COR-L47 (cell line): ENCODE measurements at regions not wholly inside any gene's neighbourhood (a gene's known extent, or its start where the extent isn't known, plus 50 kb on each side); places are given as distances from the start of the nearest gene placed in this dataset.

ENCODE experiments used
- DNase-seq: peaks from one replicate; lab custom pipeline; 2025; lab: John Stamatoyannopoulos, UW

- no peak for DNase-seq
Measured at GRCh38 chr5:29662876-29663275, 1530.6 kb upstream of the CDH6 start.

DNA sequence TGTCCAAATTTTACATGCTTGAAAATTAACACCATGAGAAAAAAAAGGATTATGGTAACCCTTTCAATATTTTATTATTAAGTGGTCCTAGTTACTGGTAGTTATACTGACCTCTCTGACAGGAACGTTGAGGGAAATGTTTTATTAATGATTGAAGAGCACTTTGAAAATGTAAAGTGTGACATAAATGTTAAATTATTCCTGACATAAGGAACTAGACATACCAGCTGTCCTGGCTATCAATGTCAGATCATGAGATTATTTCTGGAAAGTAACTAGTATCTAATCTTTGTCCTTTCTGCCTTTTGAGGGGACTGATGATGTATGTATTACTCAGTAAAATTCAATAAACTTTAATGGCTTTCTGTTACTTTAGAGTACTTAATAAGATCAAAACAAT, 1538.5 kb upstream of the CDH6 start:
- no peak for DNase-seq

DNA sequence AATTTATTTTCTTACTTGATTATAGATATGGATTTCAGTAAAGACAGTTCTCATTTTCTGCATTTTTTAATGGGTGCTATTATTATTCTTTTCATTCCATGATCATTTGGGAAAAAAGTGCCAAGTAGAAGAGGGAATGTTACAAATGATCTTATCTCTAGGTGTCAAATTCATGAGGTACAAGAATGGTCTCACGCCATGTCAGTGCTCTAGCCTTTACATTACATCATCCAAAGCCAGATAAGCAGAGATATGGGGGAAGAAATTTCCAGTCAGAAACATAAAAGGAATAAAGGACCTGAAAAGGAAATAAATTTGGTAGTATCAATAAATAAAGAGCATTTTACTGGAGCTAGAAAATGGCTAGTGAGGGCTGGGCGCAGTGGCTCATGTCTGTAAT, 1544.2 kb upstream of the CDH6 start:
- no peak for DNase-seq

DNA sequence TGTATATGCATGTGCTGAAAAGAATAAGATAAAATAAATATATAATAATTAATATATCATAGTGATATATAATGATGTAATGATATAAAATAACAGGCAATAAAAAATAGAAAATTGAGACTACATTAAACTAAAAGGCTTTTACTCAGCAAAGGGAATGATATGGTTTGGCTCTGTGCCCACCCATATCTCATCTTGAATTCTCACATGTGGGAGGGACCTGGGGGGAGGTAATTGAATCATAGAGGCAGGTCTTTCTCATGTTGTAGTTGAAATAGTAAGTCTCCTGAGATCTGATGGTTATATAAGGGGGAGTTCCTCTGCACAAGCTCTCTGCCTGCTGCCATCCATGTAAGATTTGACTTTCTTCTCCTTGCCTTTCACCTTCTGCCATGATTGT, 1550.9 kb upstream of the CDH6 start:
- DNase-seq, result no peak

- DNase-seq, result no peak
Measured at GRCh38 chr5:29614206-29614605, 1579.3 kb upstream of the CDH6 start.

DNA sequence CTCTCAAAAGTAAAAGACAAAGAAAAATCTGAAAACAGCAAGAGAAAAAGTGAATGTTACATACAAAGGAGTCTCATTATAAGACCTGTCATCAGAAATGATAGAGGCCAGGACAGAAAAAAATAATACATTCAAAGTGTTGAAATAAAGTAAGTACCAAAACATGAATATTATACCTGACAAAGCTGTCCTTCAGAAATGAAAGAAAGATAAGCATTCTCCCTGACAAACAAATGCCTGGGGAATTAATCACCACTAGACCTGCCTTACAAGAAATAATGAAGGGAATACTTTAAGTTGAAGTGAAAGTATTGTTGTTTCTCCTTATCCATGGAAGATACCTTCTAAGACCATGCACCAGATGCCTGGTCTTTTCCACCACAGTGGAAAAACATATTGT, 1605.2 kb upstream of the CDH6 start:
- no peak for DNase-seq

- DNase-seq, result no peak
Measured at GRCh38 chr5:29587832-29588231, 1605.7 kb upstream of the CDH6 start.

- no peak for DNase-seq
Measured at GRCh38 chr5:29568028-29568427, 1625.5 kb upstream of the CDH6 start.

DNA sequence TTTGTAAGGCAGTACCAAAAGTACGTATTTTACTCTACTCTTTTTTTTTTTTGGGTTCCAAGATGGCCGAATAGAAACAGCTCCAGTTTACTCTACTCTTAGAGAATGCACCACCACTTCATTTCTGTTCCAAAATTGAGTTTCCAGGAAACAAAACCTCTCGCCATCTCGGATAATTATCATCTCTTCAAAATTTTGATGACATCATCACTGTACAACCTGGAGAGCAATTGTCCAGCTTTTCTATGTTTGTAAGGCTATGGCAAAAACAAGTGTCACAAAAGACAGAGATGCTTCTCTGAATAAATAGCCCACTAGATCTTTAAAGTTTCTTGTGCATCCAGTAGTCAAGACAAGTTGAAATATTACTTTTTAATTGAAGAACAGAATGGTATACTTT, 1631.9 kb upstream of the CDH6 start:
- DNase-seq, result no peak

DNA sequence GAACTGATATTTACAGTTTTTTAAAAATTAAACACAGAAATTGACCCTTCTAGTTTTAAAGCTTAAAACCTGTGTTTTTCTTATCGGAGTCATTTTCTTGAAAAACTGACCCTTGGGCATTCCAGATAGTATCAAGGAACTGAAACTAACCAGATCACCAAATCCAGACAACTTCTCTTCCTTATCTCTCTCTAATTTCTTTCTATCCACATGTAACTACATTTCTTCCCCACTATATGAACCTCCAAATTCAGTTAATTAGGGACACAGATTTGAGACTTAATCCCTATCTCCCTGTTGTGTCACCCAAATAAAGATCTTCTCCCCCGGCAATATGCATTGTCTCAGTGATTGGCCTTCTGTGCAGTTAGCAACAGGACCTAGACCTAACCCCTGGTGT, 1643.0 kb upstream of the CDH6 start:
- DNase-seq, result no peak

DNA sequence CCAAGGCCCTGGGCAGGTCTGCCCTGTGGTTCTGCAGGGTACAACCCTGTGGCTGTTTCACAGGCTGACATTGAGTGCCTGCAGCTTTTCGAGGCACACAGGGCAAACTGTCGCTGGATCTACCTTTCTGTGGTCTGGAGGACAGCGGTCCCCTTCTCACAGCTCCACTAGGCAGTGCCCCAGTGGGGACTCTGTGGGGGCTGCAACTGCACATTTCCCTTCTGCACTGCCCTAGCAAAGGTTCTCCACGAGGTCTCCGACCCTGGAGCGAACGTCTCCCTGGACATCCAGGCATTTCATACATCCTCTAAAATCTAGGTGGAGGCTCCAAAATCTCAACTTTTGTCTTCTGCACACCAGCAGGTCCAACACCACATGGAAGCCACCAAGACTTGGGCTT, 1645.2 kb upstream of the CDH6 start:
- DNase-seq, result no peak

GRCh38 chr5:29547236-29547865, 1646.1 kb upstream of the CDH6 start:
- DNase-seq, result no peak

DNA sequence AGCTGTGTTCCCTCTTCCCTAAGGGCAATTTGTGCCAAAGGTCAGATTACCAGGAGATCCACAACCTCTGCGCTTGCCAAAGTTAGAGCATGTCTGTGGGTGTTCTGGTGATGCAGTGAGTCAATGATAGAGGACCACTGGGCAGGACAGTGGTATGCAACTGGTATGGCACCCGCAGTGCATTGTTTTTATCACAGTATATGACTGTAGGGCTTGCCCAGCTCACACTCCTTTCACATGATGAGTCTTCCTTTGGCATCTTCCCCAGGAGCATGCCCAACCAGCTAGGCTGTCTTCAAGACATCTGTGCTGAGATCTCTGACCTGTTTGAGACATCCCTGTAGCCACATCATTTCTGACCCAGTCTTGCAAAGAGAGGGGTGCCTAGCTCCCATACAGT, 1650.0 kb upstream of the CDH6 start:
- no peak for DNase-seq

DNA sequence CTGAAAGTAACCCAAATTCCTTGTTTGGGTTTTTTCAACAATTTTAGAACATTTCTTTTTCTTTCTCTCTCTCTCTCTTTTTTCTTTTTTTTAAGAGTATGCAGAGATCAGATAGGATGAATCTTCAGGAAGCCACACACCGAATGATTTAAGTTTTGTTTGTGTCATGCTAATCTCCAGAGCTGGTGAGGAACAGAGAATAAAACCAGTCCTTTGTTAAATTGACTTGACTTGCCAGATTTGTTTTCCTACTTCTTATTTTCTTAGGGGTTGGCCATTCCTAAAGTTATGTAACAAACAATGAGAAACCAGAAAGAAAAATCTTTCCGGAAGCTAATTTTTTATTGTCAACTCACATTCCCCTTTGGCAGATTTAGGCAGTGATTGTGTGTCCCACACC, 1669.3 kb upstream of the CDH6 start:
- no peak for DNase-seq

DNA sequence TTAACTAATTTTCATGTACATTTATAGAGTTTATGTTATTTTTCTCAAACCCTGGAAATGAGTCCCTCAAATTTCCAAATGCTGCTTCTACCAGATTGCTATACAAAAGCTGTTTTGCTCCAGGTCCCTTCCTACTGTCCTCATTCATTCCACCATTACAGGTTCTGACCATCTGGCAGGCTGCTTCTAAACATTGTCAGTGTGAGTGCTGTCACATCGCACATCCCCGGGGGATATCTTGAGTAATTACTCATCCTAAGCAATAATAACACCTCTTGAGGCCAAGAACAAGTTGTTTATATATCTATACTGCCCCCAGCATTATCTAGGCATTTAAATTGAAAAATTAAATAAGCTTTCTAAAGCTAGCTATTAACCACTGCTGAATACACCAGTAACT, 1675.3 kb upstream of the CDH6 start:
- no peak for DNase-seq

GRCh38 chr5:29516224-29516623, 1677.3 kb upstream of the CDH6 start:
- DNase-seq, result no peak

GRCh38 chr5:29508131-29508530, 1685.4 kb upstream of the CDH6 start:
- no peak for DNase-seq

DNA sequence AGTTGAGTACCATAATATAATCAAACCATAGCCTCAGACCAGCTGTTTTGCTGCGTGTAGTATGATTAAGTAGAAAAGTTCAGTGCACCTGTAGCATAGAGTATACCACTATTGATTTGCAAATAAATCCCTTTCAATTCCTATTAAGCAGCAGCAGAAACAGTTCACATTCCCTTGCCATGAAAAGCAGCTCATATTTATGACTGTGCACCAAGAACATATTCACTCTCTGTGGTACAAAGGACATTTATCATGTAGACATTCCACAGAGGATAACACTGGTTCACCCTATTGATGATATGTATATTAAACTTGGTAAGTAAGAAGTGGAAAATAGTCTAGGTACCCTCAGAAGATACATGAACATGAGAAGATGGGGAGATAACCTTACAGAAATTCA, 1689.1 kb upstream of the CDH6 start:
- DNase-seq, result no peak

GRCh38 chr5:29498860-29499259, 1694.6 kb upstream of the CDH6 start:
- DNase-seq, result no peak

GRCh38 chr5:29498412-29498811, 1695.1 kb upstream of the CDH6 start:
- no peak for DNase-seq

DNA sequence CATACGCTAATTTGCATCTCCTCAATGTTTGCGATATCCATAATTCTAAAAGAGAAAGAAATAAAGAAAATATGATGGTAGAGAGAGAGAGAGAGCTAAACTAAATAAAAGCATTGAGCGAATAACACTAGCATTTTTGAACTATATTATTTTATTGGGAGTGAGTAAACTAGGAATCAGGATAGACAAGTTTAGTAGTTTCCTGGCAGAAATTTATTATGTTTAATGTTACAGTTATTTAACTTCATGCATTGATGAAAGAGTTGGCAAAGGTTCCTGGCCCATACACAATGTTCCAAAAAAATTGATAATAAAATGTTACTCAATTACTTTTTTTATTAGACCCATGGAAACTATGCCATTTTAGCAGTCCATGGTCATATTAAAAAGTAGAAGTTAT, 1708.2 kb upstream of the CDH6 start:
- no peak for DNase-seq

DNA sequence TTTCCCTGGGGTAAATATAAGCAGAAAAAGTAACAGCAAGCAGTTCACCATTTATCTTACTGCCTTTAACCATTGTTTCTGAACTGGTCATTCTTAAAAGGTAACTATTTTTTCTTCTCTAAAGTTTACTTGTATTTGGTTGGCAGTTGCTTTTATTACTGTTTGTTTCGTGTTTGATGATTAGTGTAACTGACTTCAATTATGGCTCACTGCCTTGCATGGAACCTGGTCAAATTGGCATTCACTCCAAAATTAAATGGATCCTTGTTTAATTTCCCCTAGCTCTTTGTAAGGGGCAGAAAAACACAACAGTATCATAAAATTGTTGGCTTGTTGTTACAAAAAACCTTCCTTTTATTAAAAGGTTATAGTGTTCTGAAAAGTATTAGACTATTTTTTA, 1723.9 kb upstream of the CDH6 start:
- no peak for DNase-seq

DNA sequence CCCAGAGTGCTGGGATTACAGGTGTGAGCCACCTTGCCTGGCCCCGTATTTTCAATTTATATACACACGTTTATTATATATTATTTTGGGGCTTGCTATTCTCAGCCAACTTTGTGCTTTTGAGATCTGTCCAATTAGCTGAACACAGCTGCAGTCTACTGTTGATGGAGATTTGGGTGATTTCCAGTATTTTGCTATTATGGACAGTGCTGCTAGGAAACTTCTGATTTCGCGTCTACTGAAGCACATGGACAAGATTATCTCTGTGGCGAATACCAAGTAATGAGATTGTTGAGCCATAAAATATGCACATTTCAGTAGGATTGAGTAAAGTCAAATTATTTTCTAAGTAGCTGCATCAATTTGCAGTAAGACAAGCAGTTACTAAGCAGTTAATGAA, 1731.2 kb upstream of the CDH6 start:
- DNase-seq, result no peak

GRCh38 chr5:29460971-29461559, 1732.4 kb upstream of the CDH6 start:
- no peak for DNase-seq
